HEK293 (cell line): ENCODE measurements at regions not wholly inside any gene's neighbourhood (a gene's known extent, or its start where the extent isn't known, plus 50 kb on each side); places are given as distances from the start of the nearest gene placed in this dataset.

Experiments
- CTCF ChIA-PET: fragments of 350-600 bp; formaldehyde crosslinking; extraction: SDS; loops from one replicate; lab custom pipeline; 2021; ENCODE audit warnings: antibody characterized with exemption; lab: Yijun Ruan, JAX
- POLR2A ChIA-PET: fragments of 300-600 bp; formaldehyde crosslinking; extraction: SDS; loops from one replicate; lab custom pipeline; 2020; ENCODE audit warnings: antibody characterized with exemption, inconsistent platforms; lab: Yijun Ruan, JAX
- H3K27ac ChIP-seq: fragments of 200-500 bp; sonication (Bioruptor generic); 2 replicates; pipeline ENCODE4 v1.5.1; 2014; ENCODE audit warnings: low read depth, low read length, control low read depth, inconsistent platforms; ENCODE audit errors: extremely low read depth
- H3K36me3 ChIP-seq, 2 experiments: fragments of 200-500 bp in 1 of 2; sonication (Bioruptor generic) in 1 of 2; 1 replicate in 1 of 2; 2 replicates in 1 of 2; pipeline ENCODE4 v1.5.1; 2014 to 2017; ENCODE audit warnings: inconsistent platforms in 2 of 2, low read length in 2 of 2; ENCODE audit not compliant: control insufficient read depth in 2 of 2, insufficient read depth in 1 of 2
- H3K4me1 ChIP-seq: fragments of 200-500 bp; sonication (Bioruptor generic); 2 replicates; pipeline ENCODE4 v1.5.1; 2014; ENCODE audit warnings: mild to moderate bottlenecking, low read length, inconsistent platforms; ENCODE audit not compliant: control insufficient read depth, insufficient read depth
- H3K4me3 ChIP-seq: 2 replicates; pipeline ENCODE4 v1.5.1; 2011; ENCODE audit warnings: low read depth, mild to moderate bottlenecking, control low read depth, low read length, moderate library complexity
- H3K9me3 ChIP-seq: fragments of 200-500 bp; sonication (Bioruptor generic); 2 replicates; pipeline ENCODE4 v1.5.1; 2014; ENCODE audit warnings: low read depth, low read length, inconsistent platforms; ENCODE audit not compliant: control insufficient read depth, insufficient read depth
- BCL11A ChIP-seq: fragments of 450-650 bp; formaldehyde crosslinking; IDR thresholded peaks from 2 replicates; pipeline ENCODE4 v1.5.1; 2016; ENCODE audit warnings: low read depth, missing biosample characterization, missing genetic modification characterization
- CTCF ChIP-seq: fragments of 450-650 bp; formaldehyde crosslinking; IDR thresholded peaks from 2 replicates; pipeline ENCODE4 v1.5.1; 2016; ENCODE audit warnings: missing biosample characterization, missing genetic modification characterization
- HIC1 ChIP-seq: fragments of 450-650 bp; formaldehyde crosslinking; IDR thresholded peaks from 2 replicates; pipeline ENCODE4 v1.5.1; 2016; ENCODE audit warnings: missing biosample characterization, missing genetic modification characterization
- HOXC10 ChIP-seq: sonication (generic); formaldehyde crosslinking; IDR thresholded peaks from 2 replicates; pipeline ENCODE4 v1.8.1; 2023; ENCODE audit warnings: mild to moderate bottlenecking, missing genetic modification reagents
- KLF10 ChIP-seq: fragments of 450-650 bp; IDR thresholded peaks from 2 replicates; pipeline ENCODE4 v1.5.1; 2018; ENCODE audit warnings: missing biosample characterization, mild to moderate bottlenecking, missing genetic modification characterization
- ZNF121 ChIP-seq: fragments of 450-650 bp; formaldehyde crosslinking; IDR thresholded peaks from 2 replicates; pipeline ENCODE4 v1.5.1; 2016; ENCODE audit warnings: missing biosample characterization, missing genetic modification characterization
- ZNF132 ChIP-seq: fragments of 450-650 bp; formaldehyde crosslinking; IDR thresholded peaks from 2 replicates; pipeline ENCODE4 v1.5.1; 2017; ENCODE audit warnings: missing biosample characterization, missing genetic modification characterization, borderline replicate concordance
- ZNF138 ChIP-seq: fragments of 450-650 bp; formaldehyde crosslinking; IDR thresholded peaks from 2 replicates; pipeline ENCODE4 v1.5.1; 2016; ENCODE audit warnings: missing biosample characterization, missing genetic modification characterization, borderline replicate concordance
- ZNF394 ChIP-seq: fragments of 450-650 bp; formaldehyde crosslinking; IDR thresholded peaks from 2 replicates; pipeline ENCODE4 v1.5.1; 2016; ENCODE audit warnings: missing biosample characterization, missing genetic modification characterization, mild to moderate bottlenecking, moderate library complexity, borderline replicate concordance
- ZNF433 ChIP-seq: fragments of 450-650 bp; formaldehyde crosslinking; IDR thresholded peaks from 2 replicates; pipeline ENCODE4 v1.5.1; 2016; ENCODE audit warnings: missing biosample characterization, missing genetic modification characterization, low read depth
- ZNF513 ChIP-seq: fragments of 450-650 bp; IDR thresholded peaks from 2 replicates; pipeline ENCODE4 v1.5.1; 2018; ENCODE audit warnings: missing biosample characterization, missing genetic modification characterization
- ZNF529 ChIP-seq: fragments of 450-650 bp; formaldehyde crosslinking; IDR thresholded peaks from 2 replicates; pipeline ENCODE4 v1.5.1; 2017; ENCODE audit warnings: missing genetic modification characterization, missing biosample characterization; ENCODE audit not compliant: insufficient replicate concordance
- ZNF558 ChIP-seq: fragments of 450-650 bp; formaldehyde crosslinking; IDR thresholded peaks from 2 replicates; pipeline ENCODE4 v1.5.1; 2016; ENCODE audit warnings: missing biosample characterization, missing genetic modification characterization
- ZNF571 ChIP-seq: fragments of 450-650 bp; formaldehyde crosslinking; IDR thresholded peaks from 2 replicates; pipeline ENCODE4 v1.5.0; 2017; ENCODE audit warnings: missing biosample characterization, missing genetic modification characterization
- ZNF621 ChIP-seq: fragments of 450-650 bp; formaldehyde crosslinking; IDR thresholded peaks from 2 replicates; pipeline ENCODE4 v1.5.1; 2017; ENCODE audit warnings: missing biosample characterization, missing genetic modification characterization
- ZNF660 ChIP-seq: fragments of 450-650 bp; IDR thresholded peaks from 2 replicates; pipeline ENCODE4 v1.5.1; 2018; ENCODE audit warnings: missing biosample characterization, mild to moderate bottlenecking, missing genetic modification characterization
- ZNF777 ChIP-seq: fragments of 450-650 bp; formaldehyde crosslinking; IDR thresholded peaks from 2 replicates; pipeline ENCODE4 v1.5.1; 2017; ENCODE audit warnings: missing biosample characterization, missing genetic modification characterization, borderline replicate concordance
- ZSCAN30 ChIP-seq: fragments of 450-650 bp; IDR thresholded peaks from 2 replicates; pipeline ENCODE4 v1.5.1; 2018; ENCODE audit warnings: missing biosample characterization, mild to moderate bottlenecking, missing genetic modification characterization, moderate library complexity
- TF ChIP-seq, protein P1 (sequence below): fragments of 450-650 bp; formaldehyde crosslinking; IDR thresholded peaks from 2 replicates; pipeline ENCODE4 v1.5.1; 2016; ENCODE audit warnings: missing biosample characterization, missing genetic modification characterization
- TF ChIP-seq, protein P2 (sequence below): IDR thresholded peaks from 2 replicates; pipeline ENCODE4 v1.6.1; 2011; ENCODE audit warnings: mild to moderate bottlenecking, low read depth, low read length, borderline replicate concordance
- TF ChIP-seq, protein P3 (sequence below): fragments of 450-650 bp; formaldehyde crosslinking; IDR thresholded peaks from 2 replicates; pipeline ENCODE4 v1.5.1; 2016; ENCODE audit warnings: missing biosample characterization, missing genetic modification characterization

DNA sequence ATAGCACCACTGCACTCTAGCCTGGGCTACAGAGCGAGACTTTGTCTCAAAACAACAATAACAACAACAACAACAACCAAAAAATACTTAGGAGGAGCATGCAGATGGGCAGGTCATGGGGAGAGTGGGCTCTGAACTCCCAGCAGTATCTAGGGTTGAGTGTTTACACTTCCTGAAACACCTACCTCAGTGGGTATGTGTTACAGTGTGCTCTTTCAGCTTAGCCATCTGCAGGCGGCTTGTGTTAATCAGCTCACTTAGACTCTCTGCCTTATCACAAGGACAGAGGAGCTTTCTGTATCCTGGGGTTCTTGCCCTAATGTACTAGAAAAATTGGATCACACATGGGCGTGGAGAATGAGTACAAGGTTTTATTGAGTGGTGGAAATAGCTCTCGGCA lies 340.2 kb downstream of the KIF20B start:
- POLR2A ChIA-PET, result no interaction called here
- no peaks in the 10 kb centered on the region for H3K4me1 ChIP-seq

DNA sequence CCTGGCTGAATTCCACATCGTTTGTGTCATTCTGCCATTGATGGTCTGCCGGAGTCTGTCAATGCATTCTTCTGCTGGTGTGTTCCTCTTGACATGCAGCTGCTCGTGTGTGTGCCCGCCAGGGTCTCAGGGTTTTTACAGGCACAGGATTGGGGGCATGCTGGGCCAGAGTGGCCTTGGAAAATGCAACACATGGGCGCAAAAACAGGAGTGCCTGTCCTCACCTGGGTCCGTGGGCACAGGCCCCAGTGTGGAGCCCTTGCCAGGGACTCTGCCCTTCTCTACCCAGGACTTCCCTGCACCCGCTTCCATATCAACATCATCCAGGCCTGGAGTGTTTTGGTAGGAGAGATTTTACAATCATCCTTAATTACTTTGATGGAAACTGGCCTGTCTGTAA lies 340.7 kb downstream of the KIF20B start:
- no peaks in the 10 kb centered on the region for H3K9me3 ChIP-seq
- ChIA-PET CTCF (interaction anchor here (1.5 kb wide), 1 partner anchor 16 kb away, joined by 6 read pairs; no protein-coding TSS in a partner anchor), POLR2A (no interaction called here)
- no peak overlapping the region for H3K27ac ChIP-seq
- no peaks in the 10 kb centered on the region for H3K4me1 ChIP-seq
- no peaks in the 10 kb centered on the region for H3K36me3 ChIP-seq
- no peak for TF ChIP-seq ZNF621 (tag by site-specific recombination)
- no peak for TF ChIP-seq ZNF660 (tag by site-specific recombination)
- no peak for TF ChIP-seq ZNF529 (tag by site-specific recombination)
- TF ChIP-seq, protein P1, sequence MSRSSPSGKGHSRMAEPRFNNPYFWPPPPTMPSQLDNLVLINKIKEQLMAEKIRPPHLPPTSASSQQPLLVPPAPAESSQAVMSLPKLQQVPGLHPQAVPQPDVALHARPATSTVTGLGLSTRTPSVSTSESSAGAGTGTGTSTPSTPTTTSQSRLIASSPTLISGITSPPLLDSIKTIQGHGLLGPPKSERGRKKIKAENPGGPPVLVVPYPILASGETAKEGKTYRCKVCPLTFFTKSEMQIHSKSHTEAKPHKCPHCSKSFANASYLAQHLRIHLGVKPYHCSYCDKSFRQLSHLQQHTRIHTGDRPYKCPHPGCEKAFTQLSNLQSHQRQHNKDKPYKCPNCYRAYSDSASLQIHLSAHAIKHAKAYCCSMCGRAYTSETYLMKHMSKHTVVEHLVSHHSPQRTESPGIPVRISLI, result no peak
- no peak for TF ChIP-seq ZNF433 (tag by site-specific recombination)
- no peak for TF ChIP-seq ZNF121 (tag by site-specific recombination)
- TF ChIP-seq HOXC10 (CRISPR knock-in tag), result no peak
- no peak for TF ChIP-seq HIC1
- TF ChIP-seq CTCF (tag by site-specific recombination), result no peak
- H3K4me3 ChIP-seq, result no peak overlapping the region

More for the DNA sequence above, 340.2 kb downstream of the KIF20B start:
- no peak overlapping the region for H3K4me3 ChIP-seq
- no peak overlapping the region for H3K27ac ChIP-seq
- H3K9me3 ChIP-seq, result no peaks in the 10 kb centered on the region
- TF ChIP-seq ZNF394 (no peak), ZNF777 (tag by site-specific recombination) (no peak), ZNF132 (tag by site-specific recombination) (no peak), ZNF138 (tag by site-specific recombination) (no peak), BCL11A (tag by site-specific recombination) (no peak), KLF10 (tag by site-specific recombination) (no peak), ZNF513 (tag by site-specific recombination) (no peak), ZNF571 (no peak), ZNF558 (tag by site-specific recombination) (no peak), ZSCAN30 (tag by site-specific recombination) (no peak)
- TF ChIP-seq, protein P2, sequence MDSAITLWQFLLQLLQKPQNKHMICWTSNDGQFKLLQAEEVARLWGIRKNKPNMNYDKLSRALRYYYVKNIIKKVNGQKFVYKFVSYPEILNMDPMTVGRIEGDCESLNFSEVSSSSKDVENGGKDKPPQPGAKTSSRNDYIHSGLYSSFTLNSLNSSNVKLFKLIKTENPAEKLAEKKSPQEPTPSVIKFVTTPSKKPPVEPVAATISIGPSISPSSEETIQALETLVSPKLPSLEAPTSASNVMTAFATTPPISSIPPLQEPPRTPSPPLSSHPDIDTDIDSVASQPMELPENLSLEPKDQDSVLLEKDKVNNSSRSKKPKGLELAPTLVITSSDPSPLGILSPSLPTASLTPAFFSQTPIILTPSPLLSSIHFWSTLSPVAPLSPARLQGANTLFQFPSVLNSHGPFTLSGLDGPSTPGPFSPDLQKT, result no peak
- TF ChIP-seq, protein P3, sequence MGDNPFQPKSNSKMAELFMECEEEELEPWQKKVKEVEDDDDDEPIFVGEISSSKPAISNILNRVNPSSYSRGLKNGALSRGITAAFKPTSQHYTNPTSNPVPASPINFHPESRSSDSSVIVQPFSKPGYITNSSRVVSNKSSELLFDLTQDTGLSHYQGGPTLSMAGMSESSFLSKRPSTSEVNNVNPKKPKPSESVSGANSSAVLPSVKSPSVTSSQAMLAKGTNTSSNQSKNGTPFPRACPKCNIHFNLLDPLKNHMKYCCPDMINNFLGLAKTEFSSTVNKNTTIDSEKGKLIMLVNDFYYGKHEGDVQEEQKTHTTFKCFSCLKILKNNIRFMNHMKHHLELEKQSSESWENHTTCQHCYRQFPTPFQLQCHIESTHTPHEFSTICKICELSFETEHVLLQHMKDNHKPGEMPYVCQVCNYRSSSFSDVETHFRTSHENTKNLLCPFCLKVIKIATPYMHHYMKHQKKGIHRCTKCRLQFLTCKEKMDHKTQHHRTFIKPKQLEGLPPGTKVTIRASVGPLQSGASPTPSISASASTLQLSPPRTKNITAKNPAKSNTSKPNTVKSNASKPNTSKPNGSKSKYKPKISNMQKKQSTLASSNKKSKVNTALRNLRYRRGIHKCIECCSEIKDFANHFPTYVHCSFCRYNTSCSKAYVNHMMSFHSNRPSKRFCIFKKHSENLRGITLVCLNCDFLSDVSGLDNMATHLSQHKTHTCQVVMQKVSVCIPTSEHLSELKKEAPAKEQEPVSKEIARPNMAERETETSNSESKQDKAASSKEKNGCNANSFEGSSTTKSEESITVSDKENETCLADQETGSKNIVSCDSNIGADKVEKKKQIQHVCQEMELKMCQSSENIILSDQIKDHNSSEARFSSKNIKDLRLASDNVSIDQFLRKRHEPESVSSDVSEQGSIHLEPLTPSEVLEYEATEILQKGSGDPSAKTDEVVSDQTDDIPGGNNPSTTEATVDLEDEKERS, result no peak
- TF ChIP-seq, all 188 proteins: peak for 0
- H3K36me3 ChIP-seq, result no peaks in the 10 kb centered on the region
- CTCF ChIA-PET, result interaction anchor here (1.5 kb wide), 1 partner anchor 16 kb away, joined by 6 read pairs; no protein-coding TSS in a partner anchor
